ENCODE measurements at regions not wholly inside any gene's neighbourhood (a gene's known extent, or its start where the extent isn't known, plus 50 kb on each side); places are given as distances from the start of the nearest gene placed in this dataset.

DNA sequence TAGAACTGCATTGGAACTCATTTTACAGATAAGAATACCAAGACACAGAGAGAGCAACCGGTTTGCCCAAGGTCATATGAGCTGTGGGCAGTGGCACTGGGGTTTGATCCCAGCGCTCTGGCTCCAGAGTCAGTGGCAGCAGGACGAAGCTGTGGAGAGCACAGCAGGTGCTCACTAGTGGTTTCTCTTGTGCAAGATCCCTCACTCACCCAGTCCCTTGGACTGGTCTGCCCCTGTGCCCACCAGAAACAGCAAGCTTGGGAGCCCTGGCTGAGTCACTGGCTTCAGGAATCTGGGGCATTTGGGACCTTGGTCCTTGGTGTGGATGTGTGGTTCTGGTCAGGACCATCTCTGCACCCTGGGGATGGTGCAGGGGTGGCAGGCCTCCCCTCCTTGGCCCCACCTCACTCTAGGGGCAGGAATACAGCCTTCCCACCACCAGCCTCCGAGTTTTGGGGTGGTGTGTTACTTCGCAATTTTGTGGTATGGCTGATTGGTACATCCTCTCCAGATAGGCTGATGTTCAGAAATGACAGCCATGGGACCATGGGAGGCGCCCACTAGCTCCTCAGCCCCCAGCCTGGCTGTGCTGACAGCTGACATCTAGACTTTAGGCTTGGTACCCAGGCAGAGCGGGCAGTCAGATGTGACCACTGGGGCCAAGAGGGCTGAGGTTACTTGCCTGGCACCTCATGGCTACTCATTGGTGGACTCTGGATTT is 104.6 kb downstream of the LSM3 start:
- DNase-seq (ENCODE audit: low read depth) = no peak
- H3K4me3 ChIP-seq (ENCODE audit: control insufficient read depth, low read depth, low read length) = no peak overlapping the region
- no peak for TF ChIP-seq CTCF (IDR thresholded peaks at IDR 0.05; ENCODE audit: control insufficient read depth, insufficient read depth, low read depth, low read length, missing control alignments)

DNA sequence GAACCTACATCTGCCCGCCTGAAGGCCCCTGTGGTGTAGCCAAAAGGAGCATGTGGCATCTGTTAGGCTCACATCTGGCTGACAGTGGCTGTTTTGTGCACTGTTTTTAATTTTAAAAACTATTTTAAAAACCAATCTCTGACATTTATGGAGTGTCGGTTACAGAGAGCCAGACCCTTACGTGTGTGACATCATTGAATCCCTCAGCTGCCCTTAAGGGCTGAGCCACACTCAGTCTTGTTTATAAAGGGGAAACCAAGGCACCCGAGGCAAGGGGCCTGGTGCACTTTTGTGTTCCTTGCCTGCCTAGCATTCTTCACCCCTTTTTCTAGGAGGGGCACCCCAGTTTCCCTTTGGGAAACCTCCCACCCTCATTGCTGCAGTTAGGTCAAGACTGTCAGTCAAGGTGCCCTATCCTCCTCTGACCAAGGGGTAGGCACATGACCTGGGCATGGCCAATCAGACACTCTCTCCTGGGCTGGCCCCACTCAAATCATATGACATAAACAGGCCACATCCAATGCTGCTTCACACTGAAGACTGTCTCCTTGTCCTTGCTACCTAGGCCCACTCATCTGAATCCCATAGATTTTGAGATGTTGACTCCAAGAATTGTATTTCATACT is 105.3 kb downstream of the LSM3 start:
- TF ChIP-seq CTCF (IDR thresholded peaks at IDR 0.05; ENCODE audit: control insufficient read depth, insufficient read depth, low read depth, low read length, missing control alignments) = no peak
- no peak overlapping the region for H3K4me3 ChIP-seq (ENCODE audit: control insufficient read depth, low read depth, low read length)
- DNase-seq (ENCODE audit: low read depth) = peak; percentile 27

DNA sequence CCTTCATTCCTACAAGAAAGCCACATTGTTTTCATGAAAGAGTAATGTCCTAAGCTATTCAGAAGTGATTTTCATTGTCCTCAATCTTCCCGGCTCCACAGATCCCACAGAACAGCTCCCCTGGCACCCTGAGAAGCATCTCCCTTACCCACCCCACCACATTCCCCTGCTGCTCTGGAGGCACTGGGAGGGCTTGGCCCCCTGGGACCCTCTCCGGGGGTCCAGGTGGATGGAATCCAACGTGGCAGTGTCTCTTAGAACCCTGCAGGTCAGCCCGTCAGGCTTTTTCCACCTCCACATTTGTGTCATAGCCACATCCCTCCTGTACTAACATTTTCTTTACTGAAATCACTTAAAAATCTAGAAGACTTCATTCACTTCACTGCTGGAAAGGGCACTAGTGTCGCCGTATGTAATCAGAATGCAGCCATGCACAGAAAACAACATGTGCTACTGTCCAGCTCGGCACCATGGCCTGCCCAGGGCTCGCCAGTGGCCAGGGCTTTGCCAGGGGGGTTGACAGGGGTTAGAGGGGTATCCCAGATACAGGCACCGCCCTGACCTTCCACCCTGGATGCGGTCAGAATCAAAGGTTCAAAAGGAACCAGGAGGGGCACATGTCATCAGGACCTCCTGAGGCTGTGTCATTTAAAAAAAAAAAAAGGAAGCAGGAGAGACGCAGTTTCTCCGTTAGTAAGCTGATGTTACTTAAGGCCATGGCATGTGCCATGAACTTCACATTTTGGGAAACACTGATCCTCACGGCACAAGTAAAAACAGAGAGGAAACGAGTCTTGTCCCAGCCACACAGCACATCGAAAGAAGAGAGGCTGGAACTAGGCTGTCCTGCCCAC is 106.3 kb downstream of the LSM3 start:
- DNase-seq (ENCODE audit: low read depth) = no peak
- H3K4me3 ChIP-seq (ENCODE audit: control insufficient read depth, low read depth, low read length) = no peak overlapping the region
- no peak for TF ChIP-seq CTCF (IDR thresholded peaks at IDR 0.05; ENCODE audit: control insufficient read depth, insufficient read depth, low read depth, low read length, missing control alignments)

DNA sequence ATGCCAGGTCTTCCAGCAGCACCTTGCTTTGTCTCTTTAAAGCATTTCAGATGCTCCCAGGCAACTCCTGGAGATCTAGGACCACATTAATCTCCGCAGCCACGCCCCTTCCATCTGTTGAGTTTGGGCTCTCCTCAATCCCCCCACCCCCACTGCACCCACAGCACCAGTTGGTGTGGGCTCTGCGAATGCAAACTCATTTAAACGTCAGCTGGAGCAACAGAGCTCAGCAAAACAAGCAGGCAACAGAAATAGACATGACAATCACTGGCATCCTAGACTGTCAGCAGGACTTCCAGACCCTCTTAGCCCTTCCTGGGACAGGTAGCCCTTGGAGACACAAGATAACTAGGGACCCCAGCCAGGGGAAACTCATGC is 106.9 kb downstream of the LSM3 start:
- no peak for TF ChIP-seq CTCF (IDR thresholded peaks at IDR 0.05; ENCODE audit: control insufficient read depth, insufficient read depth, low read depth, low read length, missing control alignments)
- DNase-seq (ENCODE audit: low read depth) = no peak

GRCh38 chr3:14286887-14287500 is 108.4 kb downstream of the LSM3 start:
- no peak for DNase-seq (ENCODE audit: low read depth)
- H3K4me3 ChIP-seq (ENCODE audit: control insufficient read depth, low read depth, low read length) = no peak overlapping the region
- no peak for TF ChIP-seq CTCF (IDR thresholded peaks at IDR 0.05; ENCODE audit: control insufficient read depth, insufficient read depth, low read depth, low read length, missing control alignments)

More for the DNA sequence above, 106.9 kb downstream of the LSM3 start:
- no peak overlapping the region for H3K4me3 ChIP-seq (ENCODE audit: control insufficient read depth, low read depth, low read length)

DNA sequence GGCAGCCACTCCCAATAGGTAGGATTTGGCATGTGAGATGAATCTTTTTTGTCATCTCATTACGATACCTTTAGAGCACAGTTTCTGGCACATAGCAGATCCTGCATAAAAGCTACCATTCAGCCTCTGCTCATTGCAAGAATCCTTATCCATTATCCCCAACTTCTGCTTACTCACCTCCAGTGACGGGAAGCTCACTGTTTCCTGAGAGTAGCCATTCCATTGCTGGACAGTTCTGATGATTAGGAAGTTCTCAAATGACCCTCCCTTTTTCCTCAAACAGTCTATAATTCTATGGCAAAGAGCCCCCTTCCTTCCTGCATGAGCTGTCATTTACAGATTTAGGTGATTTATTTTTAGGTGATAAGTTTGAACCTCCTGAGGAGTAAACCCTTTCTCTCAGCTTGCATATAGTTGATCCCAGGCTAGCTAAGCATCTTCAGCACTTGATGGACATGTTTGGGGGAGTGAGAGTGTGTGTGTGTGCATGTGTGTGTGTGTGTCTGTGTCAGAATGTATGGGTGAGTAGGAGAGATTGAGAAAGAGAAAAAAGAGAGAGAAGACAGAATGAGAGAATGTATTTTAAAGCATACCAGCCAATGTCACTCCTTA is 109.7 kb downstream of the LSM3 start:
- TF ChIP-seq CTCF (IDR thresholded peaks at IDR 0.05; ENCODE audit: control insufficient read depth, insufficient read depth, low read depth, low read length, missing control alignments) = no peak
- no peak overlapping the region for H3K4me3 ChIP-seq (ENCODE audit: control insufficient read depth, low read depth, low read length)
- no peak for DNase-seq (ENCODE audit: low read depth)
